H1 (cell line): ENCODE measurements at regions not wholly inside any gene's neighbourhood (a gene's known extent, or its start where the extent isn't known, plus 50 kb on each side); places are given as distances from the start of the nearest gene placed in this dataset.

Source experiments
- CTCF ChIA-PET: fragments of 300-600 bp; sonication (Branson Sonifier 250); formaldehyde crosslinking; loops from one replicate; lab custom pipeline; 2021; ENCODE audit not compliant: partially characterized antibody; lab: Charles Lee
- POLR2A ChIA-PET: fragments of 300-600 bp; sonication (Branson Sonifier 250); formaldehyde crosslinking; loops from one replicate; lab custom pipeline; 2021; ENCODE audit warnings: inconsistent platforms; ENCODE audit not compliant: partially characterized antibody; lab: Charles Lee
- DNase-seq, 2 experiments: peaks; one replicate each; pipeline versions ENCODE4 v3.0.0 to v3.0.0-alpha.2; 2010 to 2022; ENCODE audit warnings: low spot score in 2 of 2, low read depth in 1 of 2, mixed read lengths in 1 of 2
- FAIRE-seq: peaks from 2 replicates; lab custom pipeline; 2011; peaks lifted over from hg19 to GRCh38; lab: Jason Lieb, UNC
- H2AFZ ChIP-seq: 2 replicates; pipeline ENCODE4 v1.8.1; 2012; ENCODE audit warnings: low read length, inconsistent platforms
- H2AK5ac ChIP-seq: 2 replicates; pipeline ENCODE4 v1.6.1; 2013; ENCODE audit warnings: low read depth, low read length
- H2BK120ac ChIP-seq: replicated peaks from 2 replicates; pipeline ENCODE3; 2013; ENCODE audit warnings: low read depth, low read length, inconsistent platforms
- H2BK12ac ChIP-seq: 2 replicates; pipeline ENCODE4 v1.6.1; 2013; ENCODE audit warnings: low read depth, low read length
- H2BK15ac ChIP-seq: 2 replicates; pipeline ENCODE4 v1.6.1; 2013; ENCODE audit warnings: low read length
- H2BK20ac ChIP-seq: 2 replicates; pipeline ENCODE4 v1.6.1; 2013; ENCODE audit warnings: low read length
- H2BK5ac ChIP-seq: 2 replicates; pipeline ENCODE4 v1.6.1; 2013; ENCODE audit warnings: low read depth, low read length
- H3K14ac ChIP-seq: 2 replicates; pipeline ENCODE4 v1.6.1; 2013; ENCODE audit warnings: inconsistent platforms; ENCODE audit not compliant: insufficient read length
- H3K18ac ChIP-seq: 2 replicates; pipeline ENCODE4 v1.6.1; 2013; ENCODE audit warnings: low read length; ENCODE audit errors: extremely low read depth
- H3K23ac ChIP-seq: 2 replicates; pipeline ENCODE4 v1.6.1; 2013; ENCODE audit warnings: inconsistent platforms; ENCODE audit not compliant: insufficient read length
- H3K23me2 ChIP-seq: 2 replicates; pipeline ENCODE4 v1.6.1; 2013; ENCODE audit warnings: low read depth, low read length
- H3K27ac ChIP-seq: 2 replicates; pipeline ENCODE4 v1.6.1; 2011; ENCODE audit warnings: low read depth, low read length, inconsistent platforms
- H3K27me3 ChIP-seq, 4 experiments: replicated peaks in 1 of 4; 1 replicate in 1 of 4; 2 replicates in 3 of 4; pipeline versions ENCODE4 v1.6.1 to v1.8.1; 2011 to 2013; ENCODE audit warnings: low read length in 3 of 4, mild to moderate bottlenecking in 3 of 4, inconsistent platforms in 2 of 4, mixed read lengths in 2 of 4, moderate library complexity in 1 of 4; ENCODE audit not compliant: control insufficient read depth in 3 of 4, insufficient read depth in 3 of 4; ENCODE audit errors: extremely low read depth in 1 of 4
- H3K36me3 ChIP-seq, 4 experiments: 2 replicates each; pipeline versions ENCODE4 v1.6.1 to v1.8.1; 2011 to 2013; ENCODE audit warnings: mild to moderate bottlenecking in 4 of 4, low read length in 3 of 4, moderate library complexity in 2 of 4, control low read depth in 1 of 4, inconsistent platforms in 1 of 4; ENCODE audit not compliant: insufficient read depth in 4 of 4, control insufficient read depth in 2 of 4
- H3K4ac ChIP-seq: replicated peaks from 2 replicates; pipeline ENCODE3; 2013; ENCODE audit warnings: low read length, low read depth, mixed read lengths, inconsistent platforms; ENCODE audit not compliant: insufficient read length
- H3K4me1 ChIP-seq, 4 experiments: replicated peaks in 1 of 4; 1 replicate in 1 of 4; 2 replicates in 3 of 4; pipeline versions ENCODE4 v1.6.1 to v1.8.1; 2011 to 2013; ENCODE audit warnings: low read length in 3 of 4, inconsistent platforms in 2 of 4, mixed read lengths in 1 of 4; ENCODE audit not compliant: insufficient read depth in 4 of 4, control insufficient read depth in 3 of 4
- H3K4me2 ChIP-seq, 2 experiments: 2 replicates each; pipeline versions ENCODE4 v1.6.1 to v1.8.1; 2011 to 2013; ENCODE audit warnings: low read depth in 2 of 2, low read length in 2 of 2, control low read depth in 1 of 2, inconsistent platforms in 1 of 2, mild to moderate bottlenecking in 1 of 2; ENCODE audit not compliant: insufficient read depth in 1 of 2
- H3K4me3 ChIP-seq, 4 experiments: fragments of 200-600, 300-600 bp in 1 of 4; sonication (generic), shearing (Covaris generic), sonication (Bioruptor Twin) in 1 of 4; 2 replicates each; pipeline versions ENCODE4 v1.5.1 to v1.8.1; 2011 to 2016; ENCODE audit warnings: low read length in 4 of 4, low read depth in 3 of 4, control low read depth in 2 of 4, inconsistent platforms in 2 of 4, mild to moderate bottlenecking in 2 of 4, mixed read lengths in 1 of 4, moderate library complexity in 1 of 4; ENCODE audit not compliant: insufficient read depth in 2 of 4; ENCODE audit errors: extremely low read depth in 1 of 4
- H3K56ac ChIP-seq: replicated peaks from 2 replicates; pipeline ENCODE3; 2013; ENCODE audit warnings: low read depth, mild to moderate bottlenecking, mixed read lengths, low read length, inconsistent platforms; ENCODE audit not compliant: insufficient read length
- H3K79me1 ChIP-seq: 2 replicates; pipeline ENCODE4 v1.6.1; 2013; ENCODE audit warnings: low read depth, low read length, control low read depth
- H3K79me2 ChIP-seq, 2 experiments: 2 replicates each; pipeline versions ENCODE4 v1.6.1 to v1.8.1; 2012 to 2013; ENCODE audit warnings: low read length in 2 of 2, mild to moderate bottlenecking in 2 of 2, inconsistent platforms in 1 of 2; ENCODE audit not compliant: insufficient read depth in 2 of 2, control insufficient read depth in 1 of 2
- H3K9ac ChIP-seq, 4 experiments: replicated peaks in 1 of 4; 1 replicate in 1 of 4; 2 replicates in 3 of 4; pipeline versions ENCODE4 v1.6.1 to v1.8.1; 2011 to 2013; ENCODE audit warnings: low read depth in 3 of 4, low read length in 3 of 4, control low read depth in 2 of 4, mild to moderate bottlenecking in 2 of 4, moderate library complexity in 2 of 4, inconsistent platforms in 1 of 4; ENCODE audit errors: extremely low read depth in 1 of 4
- H3K9me3 ChIP-seq, 2 experiments: 2 replicates each; pipeline versions ENCODE4 v1.6.1 to v1.8.1; 2012 to 2013; ENCODE audit warnings: mild to moderate bottlenecking in 2 of 2, moderate library complexity in 2 of 2, control low read depth in 1 of 2, inconsistent platforms in 1 of 2, low read depth in 1 of 2, low read length in 1 of 2, mixed read lengths in 1 of 2; ENCODE audit not compliant: insufficient read depth in 2 of 2
- H4K20me1 ChIP-seq, 2 experiments: replicated peaks in 1 of 2; 2 replicates each; pipeline versions ENCODE3 to v1.8.1; 2011 to 2013; ENCODE audit warnings: inconsistent platforms in 2 of 2, low read length in 2 of 2, mild to moderate bottlenecking in 1 of 2; ENCODE audit not compliant: insufficient read depth in 2 of 2, control insufficient read depth in 1 of 2
- H4K5ac ChIP-seq: 2 replicates; pipeline ENCODE4 v1.6.1; 2013; ENCODE audit warnings: low read length, low read depth, mixed read lengths, inconsistent platforms; ENCODE audit not compliant: insufficient read length
- H4K8ac ChIP-seq: 2 replicates; pipeline ENCODE4 v1.8.0; 2013; ENCODE audit warnings: mild to moderate bottlenecking, moderate library complexity, low read length, inconsistent platforms; ENCODE audit not compliant: insufficient read depth; ENCODE audit errors: extremely low read depth
- H4K91ac ChIP-seq: replicated peaks from 2 replicates; pipeline ENCODE3; 2013; ENCODE audit warnings: low read length, mixed read lengths, inconsistent platforms; ENCODE audit not compliant: insufficient read length
- ASH2L ChIP-seq: fragments of 200-600, 300-600 bp; sonication (generic); IDR thresholded peaks from one replicate; pipeline ENCODE4 v1.7.1; 2017; ENCODE audit warnings: low read length
- BACH1 ChIP-seq: IDR thresholded peaks from 2 replicates; pipeline ENCODE4 v1.6.1; 2012; ENCODE audit warnings: low read length, improper control_type of control experiment
- CHD2 ChIP-seq: IDR thresholded peaks from 2 replicates; pipeline ENCODE4 v1.6.1; 2012; ENCODE audit warnings: low read length, improper control_type of control experiment
- FOSL1 ChIP-seq: IDR thresholded peaks from 2 replicates; pipeline ENCODE4 v1.6.1; 2011; ENCODE audit warnings: mild to moderate bottlenecking, low read depth, low read length, moderate library complexity; ENCODE audit not compliant: insufficient read depth
- JUN ChIP-seq: IDR thresholded peaks from 2 replicates; pipeline ENCODE4 v1.6.1; 2011; ENCODE audit warnings: low read depth, mild to moderate bottlenecking, improper control_type of control experiment, low read length
- KDM5A ChIP-seq: fragments of 200-600 bp; IDR thresholded peaks from 2 replicates; pipeline ENCODE4 v1.7.1; 2012; ENCODE audit warnings: mild to moderate bottlenecking, low read length, inconsistent platforms, mixed read lengths
- NANOG ChIP-seq: IDR thresholded peaks from 2 replicates; pipeline ENCODE4 v1.6.1; 2011; ENCODE audit warnings: low read length, low read depth, mild to moderate bottlenecking, inconsistent platforms; ENCODE audit not compliant: insufficient read depth, poor library complexity, severe bottlenecking
- SAP30 ChIP-seq: fragments of 300-600 bp; sonication (generic); IDR thresholded peaks from 2 replicates; pipeline ENCODE4 v1.7.1; 2012; ENCODE audit warnings: low read length, moderate library complexity, mild to moderate bottlenecking, inconsistent platforms; ENCODE audit not compliant: insufficient read depth, insufficient replicate concordance
- SUZ12 ChIP-seq: fragments of 200-600 bp; sonication (generic); IDR thresholded peaks from 2 replicates; pipeline ENCODE4 v1.6.1; 2012; ENCODE audit warnings: mild to moderate bottlenecking, inconsistent platforms, low read length, moderate library complexity, mixed read lengths
- TBP ChIP-seq: IDR thresholded peaks from 2 replicates; pipeline ENCODE4 v1.6.1; 2011; ENCODE audit warnings: low read depth, low read length, improper control_type of control experiment
- ZNF274 ChIP-seq: IDR thresholded peaks from 2 replicates; pipeline ENCODE4 v1.7.0; 2012; ENCODE audit warnings: low read length, borderline replicate concordance; ENCODE audit errors: extremely low read depth
- WGBS, 2 experiments: shearing (Covaris generic) in 1 of 2; methylation state at CpG; one replicate each; pipeline versions ENCODE4 v1.1.6 to v1.1.7; 2013 to 2015; ENCODE audit warnings: low lambda C conversion rate in 2 of 2, mixed read lengths in 2 of 2, inconsistent platforms in 1 of 2, low coverage in 1 of 2, missing lambda C conversion rate in 1 of 2; ENCODE audit not compliant: insufficient replicate concordance in 2 of 2, insufficient coverage in 1 of 2, insufficient read length in 1 of 2; ENCODE audit errors: extremely low coverage in 1 of 2, missing lambda C conversion rate in 1 of 2; 5-methylcytosine and 5-hydroxymethylcytosine counted together
- TF ChIP-seq, protein P1 (sequence below): IDR thresholded peaks from 2 replicates; pipeline ENCODE4 v1.6.1; 2012; ENCODE audit warnings: low read length, inconsistent platforms

- H2BK120ac ChIP-seq = no peak overlapping the region
- FAIRE-seq = no peak
- H3K4me2 ChIP-seq = no peak overlapping the region
Measured at GRCh38 chr4:138696058-138696457, 319.5 kb upstream of the NOCT start.

More at GRCh38 chr4:138696058-138696457, 319.5 kb upstream of the NOCT start:
- H3K4me3 ChIP-seq = no peak overlapping the region
- ChIA-PET CTCF (interaction anchor here (0.7 to 2.9 kb wide), 4 partner anchors 9 to 242 kb away, joined by 3 to 11 read pairs (median 3); no protein-coding TSS in a partner anchor), POLR2A (no interaction called here)
- H3K23me2 ChIP-seq = no peaks in the 10 kb centered on the region
- no peak overlapping the region for H3K9ac ChIP-seq
- no peak overlapping the region for H4K5ac ChIP-seq
- no peaks in the 10 kb centered on the region for H3K9me3 ChIP-seq
- H4K91ac ChIP-seq = no peak overlapping the region
- H2BK5ac ChIP-seq = no peak overlapping the region
- 82% methylated on average over 2 of the region's 2 CpGs; no CpG with 5 or more reads in 1 of the 2 experiments for WGBS, 2 experiments
- H2AK5ac ChIP-seq = no peak overlapping the region
- H3K4ac ChIP-seq = no peak overlapping the region
- no peak overlapping the region for H3K56ac ChIP-seq
- H3K27ac ChIP-seq = no peak overlapping the region
- H3K79me1 ChIP-seq = no peaks in the 10 kb centered on the region
- no peak for DNase-seq
- no peak overlapping the region for H2BK12ac ChIP-seq
- H3K18ac ChIP-seq = no peak overlapping the region
- H2BK20ac ChIP-seq = no peak overlapping the region
- no peak overlapping the region for H4K8ac ChIP-seq
- H3K36me3 ChIP-seq = no peaks in the 10 kb centered on the region
- H3K4me1 ChIP-seq = peaks cover 0 to 8% (median 1%) of the 10 kb centered on the region in 4 experiments; a peak in 4 of 7 replicates
- no peaks in the 10 kb centered on the region for H4K20me1 ChIP-seq
- no peak overlapping the region for H3K14ac ChIP-seq
- no peak overlapping the region for H2BK15ac ChIP-seq
- H3K23ac ChIP-seq = no peak overlapping the region
- H2AFZ ChIP-seq = no peak overlapping the region
- no peaks in the 10 kb centered on the region for H3K27me3 ChIP-seq
- H3K79me2 ChIP-seq = no peaks in the 10 kb centered on the region
- TF ChIP-seq FOSL1 (no peak), CHD2 (no peak), ZNF274 (no peak), TBP (no peak), NANOG (no peak), SUZ12 (no peak), SAP30 (no peak), JUN (no peak), KDM5A (no peak), ASH2L (no peak), BACH1 (no peak)
- TF ChIP-seq, protein P1, sequence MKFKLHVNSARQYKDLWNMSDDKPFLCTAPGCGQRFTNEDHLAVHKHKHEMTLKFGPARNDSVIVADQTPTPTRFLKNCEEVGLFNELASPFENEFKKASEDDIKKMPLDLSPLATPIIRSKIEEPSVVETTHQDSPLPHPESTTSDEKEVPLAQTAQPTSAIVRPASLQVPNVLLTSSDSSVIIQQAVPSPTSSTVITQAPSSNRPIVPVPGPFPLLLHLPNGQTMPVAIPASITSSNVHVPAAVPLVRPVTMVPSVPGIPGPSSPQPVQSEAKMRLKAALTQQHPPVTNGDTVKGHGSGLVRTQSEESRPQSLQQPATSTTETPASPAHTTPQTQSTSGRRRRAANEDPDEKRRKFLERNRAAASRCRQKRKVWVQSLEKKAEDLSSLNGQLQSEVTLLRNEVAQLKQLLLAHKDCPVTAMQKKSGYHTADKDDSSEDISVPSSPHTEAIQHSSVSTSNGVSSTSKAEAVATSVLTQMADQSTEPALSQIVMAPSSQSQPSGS = no peak
- TF ChIP-seq, all 59 proteins: peak for 0
